H1 (cell line): ENCODE measurements at regions not wholly inside any gene's neighbourhood (a gene's known extent, or its start where the extent isn't known, plus 50 kb on each side); places are given as distances from the start of the nearest gene placed in this dataset.

Experiments
- SAP30 ChIP-seq: fragments of 300-600 bp; sonication (generic); IDR thresholded peaks from 2 replicates; pipeline ENCODE4 v1.7.1; 2012; ENCODE audit warnings: low read length, moderate library complexity, mild to moderate bottlenecking, inconsistent platforms; ENCODE audit not compliant: insufficient read depth, insufficient replicate concordance
- TF ChIP-seq, protein P1 (sequence below): IDR thresholded peaks from 2 replicates; pipeline ENCODE4 v1.6.1; 2012; ENCODE audit warnings: inconsistent platforms

DNA sequence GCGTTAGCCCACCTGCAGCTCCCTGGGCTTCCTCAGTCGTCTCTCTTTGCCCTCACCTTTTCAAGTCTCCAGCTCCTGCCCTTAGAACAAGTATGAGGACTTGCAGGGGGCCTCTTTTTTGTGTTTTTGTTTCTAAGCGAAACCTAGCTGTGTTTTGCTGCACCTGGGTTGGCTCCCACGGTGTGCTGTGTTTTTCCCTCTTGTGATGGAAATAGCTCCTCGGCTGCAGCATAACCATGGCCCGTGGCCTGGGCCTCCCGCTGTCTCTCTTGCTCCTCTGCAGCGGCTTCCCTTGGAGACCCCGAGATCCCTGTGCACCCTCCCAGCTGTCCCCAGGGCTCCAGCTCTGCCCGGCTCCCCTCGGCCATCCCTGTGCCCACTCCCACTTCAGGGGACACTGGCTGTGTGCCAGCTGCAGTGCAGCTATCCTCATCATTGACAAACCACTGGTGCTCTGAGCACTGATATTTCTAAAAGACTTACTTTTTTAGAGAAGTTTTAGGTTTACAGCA, 75.6 kb upstream of the TCERG1L start (continued):
- TF ChIP-seq, protein P1, sequence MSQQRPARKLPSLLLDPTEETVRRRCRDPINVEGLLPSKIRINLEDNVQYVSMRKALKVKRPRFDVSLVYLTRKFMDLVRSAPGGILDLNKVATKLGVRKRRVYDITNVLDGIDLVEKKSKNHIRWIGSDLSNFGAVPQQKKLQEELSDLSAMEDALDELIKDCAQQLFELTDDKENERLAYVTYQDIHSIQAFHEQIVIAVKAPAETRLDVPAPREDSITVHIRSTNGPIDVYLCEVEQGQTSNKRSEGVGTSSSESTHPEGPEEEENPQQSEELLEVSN = no peak
- TF ChIP-seq SAP30 = no peak
